H1 (cell line): ENCODE measurements at regions not wholly inside any gene's neighbourhood (a gene's known extent, or its start where the extent isn't known, plus 50 kb on each side); places are given as distances from the start of the nearest gene placed in this dataset.

Experiments
- CTCF ChIA-PET: fragments of 300-600 bp; sonication (Branson Sonifier 250); formaldehyde crosslinking; loops from one replicate; lab custom pipeline; 2021; ENCODE audit not compliant: partially characterized antibody; lab: Charles Lee
- POLR2A ChIA-PET: fragments of 300-600 bp; sonication (Branson Sonifier 250); formaldehyde crosslinking; loops from one replicate; lab custom pipeline; 2021; ENCODE audit warnings: inconsistent platforms; ENCODE audit not compliant: partially characterized antibody; lab: Charles Lee
- DNase-seq, 2 experiments: peaks; one replicate each; pipeline versions ENCODE4 v3.0.0 to v3.0.0-alpha.2; 2010 to 2022; ENCODE audit warnings: low spot score in 2 of 2, low read depth in 1 of 2, mixed read lengths in 1 of 2
- FAIRE-seq: peaks from 2 replicates; lab custom pipeline; 2011; peaks lifted over from hg19 to GRCh38; lab: Jason Lieb, UNC
- H2AFZ ChIP-seq: 2 replicates; pipeline ENCODE4 v1.8.1; 2012; ENCODE audit warnings: low read length, inconsistent platforms
- H2AK5ac ChIP-seq: 2 replicates; pipeline ENCODE4 v1.6.1; 2013; ENCODE audit warnings: low read depth, low read length
- H2BK120ac ChIP-seq: replicated peaks from 2 replicates; pipeline ENCODE3; 2013; ENCODE audit warnings: low read depth, low read length, inconsistent platforms
- H2BK12ac ChIP-seq: 2 replicates; pipeline ENCODE4 v1.6.1; 2013; ENCODE audit warnings: low read depth, low read length
- H2BK15ac ChIP-seq: 2 replicates; pipeline ENCODE4 v1.6.1; 2013; ENCODE audit warnings: low read length
- H2BK20ac ChIP-seq: 2 replicates; pipeline ENCODE4 v1.6.1; 2013; ENCODE audit warnings: low read length
- H2BK5ac ChIP-seq: 2 replicates; pipeline ENCODE4 v1.6.1; 2013; ENCODE audit warnings: low read depth, low read length
- H3K14ac ChIP-seq: 2 replicates; pipeline ENCODE4 v1.6.1; 2013; ENCODE audit warnings: inconsistent platforms; ENCODE audit not compliant: insufficient read length
- H3K18ac ChIP-seq: 2 replicates; pipeline ENCODE4 v1.6.1; 2013; ENCODE audit warnings: low read length; ENCODE audit errors: extremely low read depth
- H3K23ac ChIP-seq: 2 replicates; pipeline ENCODE4 v1.6.1; 2013; ENCODE audit warnings: inconsistent platforms; ENCODE audit not compliant: insufficient read length
- H3K23me2 ChIP-seq: 2 replicates; pipeline ENCODE4 v1.6.1; 2013; ENCODE audit warnings: low read depth, low read length
- H3K27ac ChIP-seq: 2 replicates; pipeline ENCODE4 v1.6.1; 2011; ENCODE audit warnings: low read depth, low read length, inconsistent platforms
- H3K27me3 ChIP-seq, 4 experiments: replicated peaks in 1 of 4; 1 replicate in 1 of 4; 2 replicates in 3 of 4; pipeline versions ENCODE4 v1.6.1 to v1.8.1; 2011 to 2013; ENCODE audit warnings: low read length in 3 of 4, mild to moderate bottlenecking in 3 of 4, inconsistent platforms in 2 of 4, mixed read lengths in 2 of 4, moderate library complexity in 1 of 4; ENCODE audit not compliant: control insufficient read depth in 3 of 4, insufficient read depth in 3 of 4; ENCODE audit errors: extremely low read depth in 1 of 4
- H3K36me3 ChIP-seq, 4 experiments: 2 replicates each; pipeline versions ENCODE4 v1.6.1 to v1.8.1; 2011 to 2013; ENCODE audit warnings: mild to moderate bottlenecking in 4 of 4, low read length in 3 of 4, moderate library complexity in 2 of 4, control low read depth in 1 of 4, inconsistent platforms in 1 of 4; ENCODE audit not compliant: insufficient read depth in 4 of 4, control insufficient read depth in 2 of 4
- H3K4ac ChIP-seq: replicated peaks from 2 replicates; pipeline ENCODE3; 2013; ENCODE audit warnings: low read length, low read depth, mixed read lengths, inconsistent platforms; ENCODE audit not compliant: insufficient read length
- H3K4me1 ChIP-seq, 4 experiments: replicated peaks in 1 of 4; 1 replicate in 1 of 4; 2 replicates in 3 of 4; pipeline versions ENCODE4 v1.6.1 to v1.8.1; 2011 to 2013; ENCODE audit warnings: low read length in 3 of 4, inconsistent platforms in 2 of 4, mixed read lengths in 1 of 4; ENCODE audit not compliant: insufficient read depth in 4 of 4, control insufficient read depth in 3 of 4
- H3K4me2 ChIP-seq, 2 experiments: 2 replicates each; pipeline versions ENCODE4 v1.6.1 to v1.8.1; 2011 to 2013; ENCODE audit warnings: low read depth in 2 of 2, low read length in 2 of 2, control low read depth in 1 of 2, inconsistent platforms in 1 of 2, mild to moderate bottlenecking in 1 of 2; ENCODE audit not compliant: insufficient read depth in 1 of 2
- H3K4me3 ChIP-seq, 4 experiments: fragments of 200-600, 300-600 bp in 1 of 4; sonication (generic), shearing (Covaris generic), sonication (Bioruptor Twin) in 1 of 4; 2 replicates each; pipeline versions ENCODE4 v1.5.1 to v1.8.1; 2011 to 2016; ENCODE audit warnings: low read length in 4 of 4, low read depth in 3 of 4, control low read depth in 2 of 4, inconsistent platforms in 2 of 4, mild to moderate bottlenecking in 2 of 4, mixed read lengths in 1 of 4, moderate library complexity in 1 of 4; ENCODE audit not compliant: insufficient read depth in 2 of 4; ENCODE audit errors: extremely low read depth in 1 of 4
- H3K56ac ChIP-seq: replicated peaks from 2 replicates; pipeline ENCODE3; 2013; ENCODE audit warnings: low read depth, mild to moderate bottlenecking, mixed read lengths, low read length, inconsistent platforms; ENCODE audit not compliant: insufficient read length
- H3K79me1 ChIP-seq: 2 replicates; pipeline ENCODE4 v1.6.1; 2013; ENCODE audit warnings: low read depth, low read length, control low read depth
- H3K79me2 ChIP-seq, 2 experiments: 2 replicates each; pipeline versions ENCODE4 v1.6.1 to v1.8.1; 2012 to 2013; ENCODE audit warnings: low read length in 2 of 2, mild to moderate bottlenecking in 2 of 2, inconsistent platforms in 1 of 2; ENCODE audit not compliant: insufficient read depth in 2 of 2, control insufficient read depth in 1 of 2
- H3K9ac ChIP-seq, 4 experiments: replicated peaks in 1 of 4; 1 replicate in 1 of 4; 2 replicates in 3 of 4; pipeline versions ENCODE4 v1.6.1 to v1.8.1; 2011 to 2013; ENCODE audit warnings: low read depth in 3 of 4, low read length in 3 of 4, control low read depth in 2 of 4, mild to moderate bottlenecking in 2 of 4, moderate library complexity in 2 of 4, inconsistent platforms in 1 of 4; ENCODE audit errors: extremely low read depth in 1 of 4
- H3K9me3 ChIP-seq, 2 experiments: 2 replicates each; pipeline versions ENCODE4 v1.6.1 to v1.8.1; 2012 to 2013; ENCODE audit warnings: mild to moderate bottlenecking in 2 of 2, moderate library complexity in 2 of 2, control low read depth in 1 of 2, inconsistent platforms in 1 of 2, low read depth in 1 of 2, low read length in 1 of 2, mixed read lengths in 1 of 2; ENCODE audit not compliant: insufficient read depth in 2 of 2
- H4K20me1 ChIP-seq, 2 experiments: replicated peaks in 1 of 2; 2 replicates each; pipeline versions ENCODE3 to v1.8.1; 2011 to 2013; ENCODE audit warnings: inconsistent platforms in 2 of 2, low read length in 2 of 2, mild to moderate bottlenecking in 1 of 2; ENCODE audit not compliant: insufficient read depth in 2 of 2, control insufficient read depth in 1 of 2
- H4K5ac ChIP-seq: 2 replicates; pipeline ENCODE4 v1.6.1; 2013; ENCODE audit warnings: low read length, low read depth, mixed read lengths, inconsistent platforms; ENCODE audit not compliant: insufficient read length
- H4K8ac ChIP-seq: 2 replicates; pipeline ENCODE4 v1.8.0; 2013; ENCODE audit warnings: mild to moderate bottlenecking, moderate library complexity, low read length, inconsistent platforms; ENCODE audit not compliant: insufficient read depth; ENCODE audit errors: extremely low read depth
- H4K91ac ChIP-seq: replicated peaks from 2 replicates; pipeline ENCODE3; 2013; ENCODE audit warnings: low read length, mixed read lengths, inconsistent platforms; ENCODE audit not compliant: insufficient read length
- CREB1 ChIP-seq: IDR thresholded peaks from 2 replicates; pipeline ENCODE4 v1.6.1; 2012; ENCODE audit warnings: inconsistent platforms
- CTBP2 ChIP-seq: IDR thresholded peaks from 2 replicates; pipeline ENCODE4 v1.7.0; 2011; ENCODE audit warnings: borderline replicate concordance, mild to moderate bottlenecking, moderate library complexity, mixed read lengths, low read length; ENCODE audit not compliant: insufficient read depth, insufficient read length
- GABPA ChIP-seq: IDR thresholded peaks from 2 replicates; pipeline ENCODE4 v1.6.1; 2011; ENCODE audit warnings: mild to moderate bottlenecking, low read length, moderate library complexity, borderline replicate concordance; ENCODE audit not compliant: insufficient read depth
- HDAC2 ChIP-seq, 2 experiments: fragments of 300-600 bp in 1 of 2; sonication (generic) in 1 of 2; IDR thresholded peaks; 2 replicates each; pipeline ENCODE4 v1.6.1; 2011 to 2012; ENCODE audit warnings: low read depth in 2 of 2, low read length in 2 of 2, mild to moderate bottlenecking in 2 of 2, moderate library complexity in 2 of 2, borderline replicate concordance in 1 of 2, inconsistent platforms in 1 of 2
- JUN ChIP-seq: IDR thresholded peaks from 2 replicates; pipeline ENCODE4 v1.6.1; 2011; ENCODE audit warnings: low read depth, mild to moderate bottlenecking, improper control_type of control experiment, low read length
- KDM1A ChIP-seq: fragments of 200-600, 300-600 bp; sonication (generic); IDR thresholded peaks from 2 replicates; pipeline ENCODE4 v1.7.1; 2016; ENCODE audit warnings: mild to moderate bottlenecking, low read length, borderline replicate concordance
- KDM5A ChIP-seq: fragments of 200-600 bp; IDR thresholded peaks from 2 replicates; pipeline ENCODE4 v1.7.1; 2012; ENCODE audit warnings: mild to moderate bottlenecking, low read length, inconsistent platforms, mixed read lengths
- NRF1 ChIP-seq: IDR thresholded peaks from 2 replicates; pipeline ENCODE4 v1.6.1; 2011; ENCODE audit warnings: mild to moderate bottlenecking, low read depth, low read length, improper control_type of control experiment
- POLR2A ChIP-seq, 2 experiments: IDR thresholded peaks; 1 replicate in 1 of 2; 2 replicates in 1 of 2; pipeline ENCODE4 v1.6.1; 2011; ENCODE audit warnings: low read depth in 2 of 2, low read length in 2 of 2, mild to moderate bottlenecking in 2 of 2; ENCODE audit errors: control extremely low read depth in 1 of 2
- RFX5 ChIP-seq: IDR thresholded peaks from 2 replicates; pipeline ENCODE4 v1.6.1; 2011; ENCODE audit warnings: low read depth, low read length, improper control_type of control experiment, borderline replicate concordance
- SIX5 ChIP-seq: IDR thresholded peaks from 2 replicates; pipeline ENCODE4 v1.6.1; 2011; ENCODE audit warnings: mild to moderate bottlenecking, low read depth, low read length
- SP1 ChIP-seq: IDR thresholded peaks from 2 replicates; pipeline ENCODE4 v1.6.1; 2011; ENCODE audit warnings: low read depth, low read length
- SP2 ChIP-seq: IDR thresholded peaks from 2 replicates; pipeline ENCODE4 v1.6.1; 2012; ENCODE audit warnings: mild to moderate bottlenecking, low read length, inconsistent platforms
- SP4 ChIP-seq: IDR thresholded peaks from 2 replicates; pipeline ENCODE4 v1.6.1; 2012; ENCODE audit warnings: low read length, inconsistent platforms
- TBP ChIP-seq: IDR thresholded peaks from 2 replicates; pipeline ENCODE4 v1.6.1; 2011; ENCODE audit warnings: low read depth, low read length, improper control_type of control experiment
- TEAD4 ChIP-seq: IDR thresholded peaks from 2 replicates; pipeline ENCODE4 v1.6.1; 2012; ENCODE audit warnings: low read depth, low read length, inconsistent platforms, mixed read lengths
- WGBS, 2 experiments: shearing (Covaris generic) in 1 of 2; methylation state at CpG; one replicate each; pipeline versions ENCODE4 v1.1.6 to v1.1.7; 2013 to 2015; ENCODE audit warnings: low lambda C conversion rate in 2 of 2, mixed read lengths in 2 of 2, inconsistent platforms in 1 of 2, low coverage in 1 of 2, missing lambda C conversion rate in 1 of 2; ENCODE audit not compliant: insufficient replicate concordance in 2 of 2, insufficient coverage in 1 of 2, insufficient read length in 1 of 2; ENCODE audit errors: extremely low coverage in 1 of 2, missing lambda C conversion rate in 1 of 2; 5-methylcytosine and 5-hydroxymethylcytosine counted together
- TF ChIP-seq, protein P1 (sequence below): IDR thresholded peaks from 2 replicates; pipeline ENCODE4 v1.6.1; 2012; ENCODE audit warnings: inconsistent platforms

DNA sequence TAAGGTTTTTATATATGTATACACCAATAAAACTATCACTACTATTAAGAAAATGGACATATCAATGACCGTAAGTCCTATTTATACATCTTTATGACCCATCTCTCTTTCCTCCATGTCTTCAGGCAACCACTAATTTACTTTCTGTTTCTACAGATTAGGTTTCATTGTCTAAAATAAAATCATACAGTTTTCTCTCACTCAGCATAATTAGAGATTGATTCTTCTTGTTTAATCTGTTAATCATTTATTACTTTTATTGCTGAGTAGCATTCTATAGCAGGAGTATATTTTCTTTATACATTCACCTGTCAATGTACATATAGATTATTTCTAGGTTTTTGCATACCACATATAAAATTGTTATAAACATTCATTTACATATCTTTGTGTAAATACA lies 388.0 kb downstream of the RFPL4B start:
- H3K4ac ChIP-seq = no peak overlapping the region
- no peak overlapping the region for H2AFZ ChIP-seq
- H2BK5ac ChIP-seq = no peak overlapping the region
- ChIA-PET POLR2A (no interaction called here), CTCF (no interaction called here)
- H2BK120ac ChIP-seq = no peak overlapping the region
- H3K18ac ChIP-seq = no peak overlapping the region
- no peak overlapping the region for H2BK20ac ChIP-seq
- no peak overlapping the region for H3K56ac ChIP-seq
- H3K9ac ChIP-seq = no peak overlapping the region
- H3K79me2 ChIP-seq = no peaks in the 10 kb centered on the region
- no peaks in the 10 kb centered on the region for H4K20me1 ChIP-seq
- no peak overlapping the region for H3K27ac ChIP-seq
- no peaks in the 10 kb centered on the region for H3K27me3 ChIP-seq
- H4K8ac ChIP-seq = no peak overlapping the region
- no peak overlapping the region for H3K14ac ChIP-seq
- H2AK5ac ChIP-seq = no peak overlapping the region
- no peak for DNase-seq
- H2BK12ac ChIP-seq = no peak overlapping the region
- H3K4me1 ChIP-seq = no peaks in the 10 kb centered on the region
- no peak overlapping the region for H2BK15ac ChIP-seq
- H3K9me3 ChIP-seq = no peaks in the 10 kb centered on the region
- no peaks in the 10 kb centered on the region for H3K79me1 ChIP-seq
- no peak overlapping the region for H4K5ac ChIP-seq
- 92% methylated on average over 1 of the region's 1 CpG; no CpG with 5 or more reads in 1 of the 2 experiments for WGBS, 2 experiments
- H3K23ac ChIP-seq = no peak overlapping the region
- FAIRE-seq = no peak
- no peak overlapping the region for H3K4me2 ChIP-seq
- H3K23me2 ChIP-seq = no peaks in the 10 kb centered on the region
- H3K36me3 ChIP-seq = no peaks in the 10 kb centered on the region
- no peak overlapping the region for H3K4me3 ChIP-seq
- no peak overlapping the region for H4K91ac ChIP-seq
- no peak for TF ChIP-seq JUN
- no peak for TF ChIP-seq TEAD4
- no peak for TF ChIP-seq HDAC2 (IDR thresholded peaks at IDR 0.05; ENCODE audit: borderline replicate concordance in 1 of 2, low read depth in 2 of 2, low read length in 2 of 2)
- no peak for TF ChIP-seq CREB1
- TF ChIP-seq CTBP2 = no peak
- TF ChIP-seq GABPA = no peak
- no peak for TF ChIP-seq KDM1A
- TF ChIP-seq POLR2A (IDR thresholded peaks at IDR 0.05; ENCODE audit: control extremely low read depth in 1 of 2, low read depth in 2 of 2, low read length in 2 of 2) = no peak
- TF ChIP-seq NRF1 = no peak
- no peak for TF ChIP-seq SP1
- TF ChIP-seq KDM5A = no peak
- TF ChIP-seq RFX5 = no peak
- TF ChIP-seq SIX5 = no peak
- no peak for TF ChIP-seq SP4
- no peak for TF ChIP-seq TBP
- no peak for TF ChIP-seq SP2
- TF ChIP-seq, protein P1, sequence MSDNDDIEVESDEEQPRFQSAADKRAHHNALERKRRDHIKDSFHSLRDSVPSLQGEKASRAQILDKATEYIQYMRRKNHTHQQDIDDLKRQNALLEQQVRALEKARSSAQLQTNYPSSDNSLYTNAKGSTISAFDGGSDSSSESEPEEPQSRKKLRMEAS = no peak
